Duodenal mucosa (tissue), 2 donors: ENCODE measurements at regions not wholly inside any gene's neighbourhood (a gene's known extent, or its start where the extent isn't known, plus 50 kb on each side); places are given as distances from the start of the nearest gene placed in this dataset.
"Not testable (repeated sequence)": the region's sequence is repeated elsewhere in the genome, so short reads cannot be mapped to it uniquely, and the experiment has no call there.

Source experiments
- H3K27ac ChIP-seq: one replicate; pipeline ENCODE4 v1.7.0; 2013; ENCODE audit warnings: low read depth, low read length
- H3K27me3 ChIP-seq, 2 donors: one replicate each; pipeline ENCODE4 v1.7.0; 2013; ENCODE audit warnings: low read length in 2 of 2, control low read depth in 1 of 2; ENCODE audit not compliant: insufficient read depth in 2 of 2, control insufficient read depth in 1 of 2
- H3K36me3 ChIP-seq, 2 donors: one replicate each; pipeline ENCODE4 v1.7.0; 2013; ENCODE audit warnings: low read length in 2 of 2, control low read depth in 1 of 2; ENCODE audit not compliant: insufficient read depth in 2 of 2, control insufficient read depth in 1 of 2
- H3K4me1 ChIP-seq, 2 donors: one replicate each; pipeline ENCODE4 v1.7.0; 2013; ENCODE audit warnings: low read length in 2 of 2, control low read depth in 1 of 2; ENCODE audit not compliant: insufficient read depth in 2 of 2, control insufficient read depth in 1 of 2
- H3K4me3 ChIP-seq, 2 donors: one replicate each; pipeline ENCODE4 v1.7.0; 2013; ENCODE audit warnings: low read length in 2 of 2, low read depth in 1 of 2
- H3K9ac ChIP-seq, 2 donors: one replicate each; pipeline ENCODE4 v1.7.0; 2013; ENCODE audit warnings: low read length in 2 of 2, low read depth in 1 of 2
- H3K9me3 ChIP-seq, 2 donors: one replicate each; pipeline ENCODE4 v1.7.0; 2013; ENCODE audit warnings: low read length in 2 of 2, control low read depth in 1 of 2; ENCODE audit not compliant: control insufficient read depth in 1 of 2

- H3K27me3 ChIP-seq: no peaks in the 10 kb centered on the region
- H3K4me3 ChIP-seq: no peak overlapping the region
- H3K9ac ChIP-seq: no peak overlapping the region
- no peak overlapping the region for H3K27ac ChIP-seq
- no peaks in the 10 kb centered on the region for H3K4me1 ChIP-seq
- H3K36me3 ChIP-seq: no peaks in the 10 kb centered on the region
- no peaks in the 10 kb centered on the region for H3K9me3 ChIP-seq
Measured at GRCh38 chr11:23181022-23181807, 320.9 kb upstream of the CCDC179 start.

DNA sequence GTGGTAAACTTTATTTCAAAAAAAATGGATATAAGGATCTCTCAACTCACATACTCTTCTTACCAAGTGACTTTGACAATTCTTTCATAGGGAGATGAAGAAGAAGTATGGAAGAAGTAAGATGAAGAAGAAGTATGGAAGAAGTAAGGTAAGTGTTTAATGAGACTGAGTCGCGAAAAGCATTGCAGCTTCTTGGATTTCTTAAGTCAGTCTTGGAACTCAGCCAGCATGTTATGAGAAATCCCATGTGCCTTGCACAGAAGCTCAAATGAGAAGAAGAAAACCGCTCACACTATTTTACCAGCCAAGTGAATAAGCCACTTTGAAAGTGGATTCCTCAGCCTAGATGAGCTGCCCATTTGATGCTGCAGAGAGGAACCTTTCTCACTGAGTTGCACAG, 332.0 kb upstream of the CCDC179 start:
- H3K9me3 ChIP-seq: no peaks in the 10 kb centered on the region
- H3K9ac ChIP-seq: no peak overlapping the region
- no peak overlapping the region for H3K27ac ChIP-seq
- H3K27me3 ChIP-seq: no peaks in the 10 kb centered on the region
- no peaks in the 10 kb centered on the region for H3K36me3 ChIP-seq
- no peak overlapping the region for H3K4me3 ChIP-seq
- no peaks in the 10 kb centered on the region for H3K4me1 ChIP-seq

GRCh38 chr11:23201936-23202522, 341.8 kb upstream of the CCDC179 start:
- no peaks in the 10 kb centered on the region for H3K36me3 ChIP-seq
- H3K4me3 ChIP-seq: no peak overlapping the region
- peaks cover 3 to 16% of the 10 kb centered on the region in 2 donors for H3K9me3 ChIP-seq
- H3K9ac ChIP-seq: no peak overlapping the region
- no peak overlapping the region for H3K27ac ChIP-seq
- no peaks in the 10 kb centered on the region for H3K4me1 ChIP-seq
- no peaks in the 10 kb centered on the region for H3K27me3 ChIP-seq

- no peak overlapping the region for H3K4me3 ChIP-seq
- no peaks in the 10 kb centered on the region for H3K27me3 ChIP-seq
- no peaks in the 10 kb centered on the region for H3K4me1 ChIP-seq
- no peak overlapping the region for H3K9ac ChIP-seq
- no peak overlapping the region for H3K27ac ChIP-seq
- H3K9me3 ChIP-seq: peaks cover 3 to 16% of the 10 kb centered on the region in 2 donors
- no peaks in the 10 kb centered on the region for H3K36me3 ChIP-seq
Measured at GRCh38 chr11:23202611-23203010, 342.3 kb upstream of the CCDC179 start.

DNA sequence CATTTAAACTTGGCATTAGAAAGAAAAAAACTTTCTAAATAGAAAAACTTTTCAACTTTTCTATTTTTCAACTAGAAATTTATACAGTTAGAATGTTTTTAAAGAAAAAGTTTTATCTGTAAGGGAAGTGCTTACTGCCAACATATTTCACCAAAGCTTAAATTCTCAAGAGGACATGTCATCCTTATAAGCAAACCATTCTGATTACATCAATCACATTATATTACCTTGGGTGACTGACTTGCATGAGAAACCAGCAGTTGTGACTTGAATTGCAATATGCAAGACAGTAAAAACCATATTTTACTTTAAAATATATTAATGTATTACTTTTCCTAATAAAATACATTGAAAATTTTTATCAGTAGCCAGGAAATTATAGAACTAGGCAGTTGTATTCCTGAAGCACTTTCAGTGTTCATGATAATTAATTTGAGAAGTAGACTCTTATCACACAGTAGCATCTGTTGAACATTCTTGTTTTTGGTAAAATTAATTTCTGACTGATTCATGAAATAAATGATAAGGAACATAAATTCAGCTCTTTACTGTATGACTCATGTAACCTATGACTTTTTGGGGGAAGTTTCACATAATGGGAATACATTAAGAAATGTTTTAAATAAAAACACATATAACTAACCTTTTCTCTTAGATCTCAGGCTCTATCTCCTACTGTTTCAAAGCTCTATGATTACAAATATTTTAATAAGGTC, 345.0 kb upstream of the CCDC179 start:
- Histone ChIP-seq H3K9me3 (peaks cover 0 to 16% of the 10 kb centered on the region in 2 donors), H3K27ac (no peak overlapping the region), H3K4me3 (no peak overlapping the region), H3K4me1 (no peaks in the 10 kb centered on the region), H3K36me3 (no peaks in the 10 kb centered on the region), H3K9ac (no peak overlapping the region), H3K27me3 (no peaks in the 10 kb centered on the region)

DNA sequence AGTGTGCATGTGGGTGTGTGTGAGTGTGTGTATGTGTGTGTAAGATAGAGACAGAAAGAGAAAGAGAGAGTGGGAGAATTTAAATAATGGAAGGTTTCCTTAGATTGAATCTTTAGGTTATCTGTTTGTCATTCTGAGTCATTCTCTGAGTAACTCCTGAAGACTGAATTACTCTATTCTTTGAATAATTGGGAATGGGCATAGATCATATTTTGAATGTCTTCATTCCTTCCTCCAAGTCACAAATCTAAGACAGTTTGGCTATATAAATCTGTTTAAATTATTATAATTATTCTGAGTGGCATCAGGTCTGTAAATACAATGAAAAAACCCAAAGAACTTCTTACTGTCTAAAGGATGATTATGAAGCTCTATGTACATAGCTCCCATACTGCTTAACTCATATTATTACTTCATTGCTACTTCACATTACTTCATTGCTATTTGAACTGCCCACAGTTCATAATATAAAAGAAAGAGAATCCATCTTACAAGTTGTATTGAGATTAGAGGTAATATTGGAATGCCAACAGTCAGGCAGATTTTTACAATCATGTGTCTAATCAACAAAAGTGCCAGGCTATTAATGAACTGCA, 346.6 kb upstream of the CCDC179 start:
- Histone ChIP-seq H3K36me3 (no peaks in the 10 kb centered on the region), H3K9ac (no peak overlapping the region), H3K9me3 (peaks cover 0 to 16% of the 10 kb centered on the region in 2 donors), H3K4me3 (no peak overlapping the region), H3K27me3 (no peaks in the 10 kb centered on the region), H3K27ac (no peak overlapping the region), H3K4me1 (no peaks in the 10 kb centered on the region)

DNA sequence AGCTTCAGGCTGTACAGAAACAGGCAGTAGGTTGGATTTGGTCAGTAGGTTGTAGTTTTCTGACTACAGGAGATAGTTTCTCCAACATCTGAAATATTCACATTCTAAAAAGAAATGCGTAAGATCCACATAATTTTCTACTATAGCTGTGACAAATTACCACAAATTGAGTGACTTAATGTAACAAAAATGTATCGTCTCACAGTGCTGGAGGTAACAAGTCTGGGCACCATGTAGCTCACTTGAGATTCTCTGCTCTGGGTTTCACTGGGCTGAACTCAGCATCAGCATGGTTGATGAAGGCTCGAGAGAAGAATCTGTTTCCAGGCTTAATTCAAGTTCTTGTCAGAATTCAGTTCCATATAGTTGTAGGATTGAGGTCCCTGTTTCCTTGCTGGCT, 350.9 kb upstream of the CCDC179 start:
- Histone ChIP-seq H3K9ac (no peak overlapping the region), H3K9me3 (no peaks in the 10 kb centered on the region), H3K27ac (no peak overlapping the region), H3K4me1 (no peaks in the 10 kb centered on the region), H3K36me3 (no peaks in the 10 kb centered on the region), H3K27me3 (no peaks in the 10 kb centered on the region), H3K4me3 (no peak overlapping the region)

GRCh38 chr11:23212807-23213206, 352.5 kb upstream of the CCDC179 start:
- H3K4me1 ChIP-seq: no peaks in the 10 kb centered on the region
- H3K9ac ChIP-seq: no peak overlapping the region
- H3K36me3 ChIP-seq: no peaks in the 10 kb centered on the region
- no peaks in the 10 kb centered on the region for H3K9me3 ChIP-seq
- no peak overlapping the region for H3K4me3 ChIP-seq
- no peaks in the 10 kb centered on the region for H3K27me3 ChIP-seq
- H3K27ac ChIP-seq: no peak overlapping the region

GRCh38 chr11:23217072-23217471, 356.8 kb upstream of the CCDC179 start:
- H3K9ac ChIP-seq: no peak overlapping the region
- no peaks in the 10 kb centered on the region for H3K27me3 ChIP-seq
- no peaks in the 10 kb centered on the region for H3K9me3 ChIP-seq
- H3K4me1 ChIP-seq: no peaks in the 10 kb centered on the region
- no peak overlapping the region for H3K4me3 ChIP-seq
- H3K36me3 ChIP-seq: no peaks in the 10 kb centered on the region
- no peak overlapping the region for H3K27ac ChIP-seq

DNA sequence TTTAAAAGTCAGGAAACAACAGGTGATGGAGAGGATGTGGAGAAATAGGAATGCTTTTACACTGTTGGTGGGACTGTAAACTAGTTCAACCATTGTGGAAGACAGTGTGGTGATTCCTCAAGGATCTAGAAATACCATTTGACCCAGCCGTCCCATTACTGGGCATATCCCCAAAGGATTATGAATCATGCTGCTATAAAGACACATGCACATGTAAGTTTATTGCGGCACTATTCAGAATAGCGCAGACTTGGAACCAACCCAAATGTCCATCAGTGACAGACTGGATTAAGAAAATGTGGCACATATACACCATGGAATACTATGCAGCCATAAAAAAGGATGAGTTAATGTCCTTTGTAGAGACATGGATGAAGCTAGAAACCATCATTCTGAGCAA, 359.8 kb upstream of the CCDC179 start:
- H3K9ac ChIP-seq, H3K36me3 ChIP-seq, H3K27ac ChIP-seq, H3K4me1 ChIP-seq, H3K9me3 ChIP-seq, H3K27me3 ChIP-seq, H3K4me3 ChIP-seq: not testable (repeated sequence)
